ENCODE measurements at regions not wholly inside any gene's neighbourhood (a gene's known extent, or its start where the extent isn't known, plus 50 kb on each side); places are given as distances from the start of the nearest gene placed in this dataset.

- Histone ChIP-seq H3K27me3 (ENCODE audit: control insufficient read depth, insufficient read depth, low read length) (no peaks in the 10 kb centered on the region), H3K4me1 (ENCODE audit: control insufficient read depth, insufficient read depth, low read length) (no peaks in the 10 kb centered on the region), H3K27ac (ENCODE audit: low read length) (no peak overlapping the region), H3K4me3 (ENCODE audit: low read length) (no peak overlapping the region), H3K36me3 (ENCODE audit: control insufficient read depth, insufficient read depth, low read length) (no peaks in the 10 kb centered on the region), H3K9me3 (replicated peaks; ENCODE audit: control insufficient read depth, low read depth, low read length) (peaks cover 6% of the 10 kb centered on the region)
- WGBS (ENCODE audit: insufficient coverage) = no CpG with 5 or more reads among the region's 4 CpGs
- no peak for DNase-seq
Measured at GRCh38 chr19:31525610-31526147, 176.4 kb upstream of the TSHZ3 start.

GRCh38 chr19:31527443-31527842 is 178.2 kb upstream of the TSHZ3 start:
- Histone ChIP-seq H3K27ac (ENCODE audit: low read length) (no peak overlapping the region), H3K36me3 (ENCODE audit: control insufficient read depth, insufficient read depth, low read length) (no peaks in the 10 kb centered on the region), H3K4me1 (ENCODE audit: control insufficient read depth, insufficient read depth, low read length) (no peaks in the 10 kb centered on the region), H3K4me3 (ENCODE audit: low read length) (no peak overlapping the region), H3K9me3 (replicated peaks; ENCODE audit: control insufficient read depth, low read depth, low read length) (peaks cover 5% of the 10 kb centered on the region), H3K27me3 (ENCODE audit: control insufficient read depth, insufficient read depth, low read length) (no peaks in the 10 kb centered on the region)
- no peak for DNase-seq

- 100% methylated on average over 2 of the region's 3 CpGs for WGBS (ENCODE audit: insufficient coverage)
Measured at GRCh38 chr19:31528261-31528660, 179.0 kb upstream of the TSHZ3 start.

GRCh38 chr19:31529121-31529520 is 179.9 kb upstream of the TSHZ3 start:
- peaks cover 5% of the 10 kb centered on the region for H3K9me3 ChIP-seq (replicated peaks; ENCODE audit: control insufficient read depth, low read depth, low read length)
- H3K4me1 ChIP-seq (ENCODE audit: control insufficient read depth, insufficient read depth, low read length) = no peaks in the 10 kb centered on the region
- H3K4me3 ChIP-seq (ENCODE audit: low read length) = no peak overlapping the region
- WGBS (ENCODE audit: insufficient coverage) = 50% methylated on average over 1 of the region's 1 CpG
- no peaks in the 10 kb centered on the region for H3K36me3 ChIP-seq (ENCODE audit: control insufficient read depth, insufficient read depth, low read length)
- no peaks in the 10 kb centered on the region for H3K27me3 ChIP-seq (ENCODE audit: control insufficient read depth, insufficient read depth, low read length)
- H3K27ac ChIP-seq (ENCODE audit: low read length) = no peak overlapping the region
- DNase-seq = no peak

More at GRCh38 chr19:31528261-31528660, 179.0 kb upstream of the TSHZ3 start:
- H3K4me3 ChIP-seq (ENCODE audit: low read length) = no peak overlapping the region
- peaks cover 5% of the 10 kb centered on the region for H3K9me3 ChIP-seq (replicated peaks; ENCODE audit: control insufficient read depth, low read depth, low read length)
- no peak for DNase-seq
- no peak overlapping the region for H3K27ac ChIP-seq (ENCODE audit: low read length)
- no peaks in the 10 kb centered on the region for H3K27me3 ChIP-seq (ENCODE audit: control insufficient read depth, insufficient read depth, low read length)
- no peaks in the 10 kb centered on the region for H3K4me1 ChIP-seq (ENCODE audit: control insufficient read depth, insufficient read depth, low read length)
- H3K36me3 ChIP-seq (ENCODE audit: control insufficient read depth, insufficient read depth, low read length) = no peaks in the 10 kb centered on the region

GRCh38 chr19:31530781-31531180 is 181.5 kb upstream of the TSHZ3 start:
- H3K27ac ChIP-seq (ENCODE audit: low read length) = no peak overlapping the region
- DNase-seq = no peak
- H3K4me3 ChIP-seq (ENCODE audit: low read length) = no peak overlapping the region
- H3K36me3 ChIP-seq (ENCODE audit: control insufficient read depth, insufficient read depth, low read length) = no peaks in the 10 kb centered on the region
- no peaks in the 10 kb centered on the region for H3K27me3 ChIP-seq (ENCODE audit: control insufficient read depth, insufficient read depth, low read length)
- H3K9me3 ChIP-seq (replicated peaks; ENCODE audit: control insufficient read depth, low read depth, low read length) = peaks cover 5% of the 10 kb centered on the region
- 84% methylated on average over 5 of the region's 7 CpGs for WGBS (ENCODE audit: insufficient coverage)
- no peaks in the 10 kb centered on the region for H3K4me1 ChIP-seq (ENCODE audit: control insufficient read depth, insufficient read depth, low read length)

GRCh38 chr19:31531326-31531725 is 182.1 kb upstream of the TSHZ3 start:
- no peaks in the 10 kb centered on the region for H3K4me1 ChIP-seq (ENCODE audit: control insufficient read depth, insufficient read depth, low read length)
- no peak overlapping the region for H3K27ac ChIP-seq (ENCODE audit: low read length)
- no peak overlapping the region for H3K4me3 ChIP-seq (ENCODE audit: low read length)
- H3K9me3 ChIP-seq (replicated peaks; ENCODE audit: control insufficient read depth, low read depth, low read length) = peaks cover 3% of the 10 kb centered on the region
- no peaks in the 10 kb centered on the region for H3K27me3 ChIP-seq (ENCODE audit: control insufficient read depth, insufficient read depth, low read length)
- no peaks in the 10 kb centered on the region for H3K36me3 ChIP-seq (ENCODE audit: control insufficient read depth, insufficient read depth, low read length)
- WGBS (ENCODE audit: insufficient coverage) = 100% methylated on average over 1 of the region's 2 CpGs
- DNase-seq = no peak

GRCh38 chr19:31532034-31532433 is 182.8 kb upstream of the TSHZ3 start:
- WGBS (ENCODE audit: insufficient coverage) = 78% methylated on average over 6 of the region's 8 CpGs
- Histone ChIP-seq H3K4me3 (ENCODE audit: low read length) (no peak overlapping the region), H3K27me3 (ENCODE audit: control insufficient read depth, insufficient read depth, low read length) (no peaks in the 10 kb centered on the region), H3K4me1 (ENCODE audit: control insufficient read depth, insufficient read depth, low read length) (no peaks in the 10 kb centered on the region), H3K9me3 (replicated peaks; ENCODE audit: control insufficient read depth, low read depth, low read length) (no peaks in the 10 kb centered on the region), H3K36me3 (ENCODE audit: control insufficient read depth, insufficient read depth, low read length) (no peaks in the 10 kb centered on the region), H3K27ac (ENCODE audit: low read length) (no peak overlapping the region)
- DNase-seq = no peak

- Histone ChIP-seq H3K27ac (ENCODE audit: low read length) (no peak overlapping the region), H3K9me3 (replicated peaks; ENCODE audit: control insufficient read depth, low read depth, low read length) (no peaks in the 10 kb centered on the region), H3K36me3 (ENCODE audit: control insufficient read depth, insufficient read depth, low read length) (no peaks in the 10 kb centered on the region), H3K4me1 (ENCODE audit: control insufficient read depth, insufficient read depth, low read length) (no peaks in the 10 kb centered on the region), H3K27me3 (ENCODE audit: control insufficient read depth, insufficient read depth, low read length) (no peaks in the 10 kb centered on the region), H3K4me3 (ENCODE audit: low read length) (no peak overlapping the region)
- 75% methylated on average over 1 of the region's 3 CpGs for WGBS (ENCODE audit: insufficient coverage)
- DNase-seq = no peak
Measured at GRCh38 chr19:31533114-31533513, 183.9 kb upstream of the TSHZ3 start.

- Histone ChIP-seq H3K36me3 (ENCODE audit: control insufficient read depth, insufficient read depth, low read length) (no peaks in the 10 kb centered on the region), H3K27me3 (ENCODE audit: control insufficient read depth, insufficient read depth, low read length) (no peaks in the 10 kb centered on the region), H3K4me1 (ENCODE audit: control insufficient read depth, insufficient read depth, low read length) (no peaks in the 10 kb centered on the region), H3K4me3 (ENCODE audit: low read length) (no peak overlapping the region), H3K9me3 (replicated peaks; ENCODE audit: control insufficient read depth, low read depth, low read length) (no peaks in the 10 kb centered on the region), H3K27ac (ENCODE audit: low read length) (no peak overlapping the region)
- DNase-seq = no peak
Measured at GRCh38 chr19:31534231-31534630, 185.0 kb upstream of the TSHZ3 start.

- H3K27ac ChIP-seq (ENCODE audit: low read length) = no peak overlapping the region
Measured at GRCh38 chr19:31534786-31535657, 185.8 kb upstream of the TSHZ3 start.

More at GRCh38 chr19:31534786-31535657, 185.8 kb upstream of the TSHZ3 start:
- 77% methylated on average over 9 of the region's 17 CpGs for WGBS (ENCODE audit: insufficient coverage)
- H3K27me3 ChIP-seq (ENCODE audit: control insufficient read depth, insufficient read depth, low read length) = no peaks in the 10 kb centered on the region
- DNase-seq = no peak
- H3K4me3 ChIP-seq (ENCODE audit: low read length) = no peak overlapping the region
- H3K36me3 ChIP-seq (ENCODE audit: control insufficient read depth, insufficient read depth, low read length) = no peaks in the 10 kb centered on the region
- no peaks in the 10 kb centered on the region for H3K9me3 ChIP-seq (replicated peaks; ENCODE audit: control insufficient read depth, low read depth, low read length)
- H3K4me1 ChIP-seq (ENCODE audit: control insufficient read depth, insufficient read depth, low read length) = no peaks in the 10 kb centered on the region

All from muscle of leg (tissue), 3 donors.